ENCODE measurements at regions not wholly inside any gene's neighbourhood (a gene's known extent, or its start where the extent isn't known, plus 50 kb on each side); places are given as distances from the start of the nearest gene placed in this dataset.

- no peak for TF ChIP-seq POLR2A (IDR thresholded peaks at IDR 0.05; ENCODE audit: low read length)
- TF ChIP-seq GATA1 (IDR thresholded peaks at IDR 0.05; ENCODE audit: low read depth, low read length), result no peak
These were observed 104.0 kb downstream of the CDC7 start for GRCh38 chr1:91604632-91605031.
